HG02870 (cell line): ENCODE measurements at regions not wholly inside any gene's neighbourhood (a gene's known extent, or its start where the extent isn't known, plus 50 kb on each side); places are given as distances from the start of the nearest gene placed in this dataset.

ENCODE experiments used
- ATAC-seq: cut with Tn5 transposase; IDR thresholded peaks from one replicate; pipeline ENCODE4 v1.9.1; 2021; ENCODE audit warnings: mild to moderate bottlenecking, moderate library complexity; ENCODE audit not compliant: unreplicated experiment

DNA sequence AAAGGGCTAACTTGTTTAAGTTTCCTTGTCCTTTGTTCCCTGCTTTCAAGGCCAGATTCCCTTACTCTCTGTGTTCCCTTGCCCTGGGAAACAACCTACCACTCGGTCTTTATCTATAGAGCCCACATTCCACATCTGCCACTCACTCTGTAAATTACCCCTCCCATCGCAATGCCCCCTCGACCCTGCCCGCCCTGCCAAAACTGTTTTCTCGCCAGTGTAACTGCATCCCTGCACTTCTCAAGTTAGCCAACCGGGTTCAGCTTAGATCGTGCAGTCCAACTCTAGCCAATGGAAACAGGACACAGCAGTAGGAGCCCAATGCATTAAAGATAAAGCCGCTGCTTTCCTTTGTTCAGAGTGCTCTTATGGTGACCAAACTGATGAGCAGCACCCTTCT is 263.6 kb downstream of the TBL1XR1 start:
- no peak for ATAC-seq

DNA sequence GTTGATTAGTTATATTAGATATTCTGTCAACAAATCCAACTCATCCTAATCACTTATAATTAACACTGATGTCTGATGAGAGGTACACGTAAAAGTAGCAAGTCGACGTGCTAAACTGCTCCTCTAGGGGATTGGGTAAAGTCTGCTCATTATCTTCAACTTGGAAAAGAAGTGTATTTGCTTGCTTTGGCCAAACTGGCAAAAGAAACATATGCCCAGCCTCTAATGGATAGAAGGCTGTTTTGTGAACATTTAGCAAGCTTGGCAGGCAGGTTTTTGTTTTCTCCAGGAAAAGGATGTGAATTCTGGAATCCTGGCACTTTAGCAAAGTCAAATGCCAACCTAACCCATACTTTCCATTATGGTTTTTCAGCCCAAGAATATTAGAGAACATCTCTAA is 264.8 kb downstream of the TBL1XR1 start:
- no peak for ATAC-seq

DNA sequence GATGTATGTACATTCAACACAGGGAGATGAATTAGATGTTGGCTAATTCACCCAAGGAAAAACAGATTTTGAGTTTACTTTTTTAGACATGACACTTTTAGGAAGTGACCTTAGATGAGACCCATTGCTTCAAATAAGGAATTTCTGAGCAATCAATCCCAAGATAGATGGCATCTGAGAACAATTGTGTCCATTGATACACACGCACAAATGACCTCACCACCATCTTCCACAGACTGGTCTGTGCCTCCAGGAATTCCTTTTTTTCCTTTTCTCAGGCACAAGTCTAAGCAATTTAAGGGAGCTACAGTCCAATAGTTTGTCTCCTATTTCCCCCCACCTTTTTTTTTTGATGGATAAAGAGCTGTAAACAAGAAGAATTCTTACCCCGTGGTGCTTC is 265.3 kb downstream of the TBL1XR1 start:
- ATAC-seq = no peak

DNA sequence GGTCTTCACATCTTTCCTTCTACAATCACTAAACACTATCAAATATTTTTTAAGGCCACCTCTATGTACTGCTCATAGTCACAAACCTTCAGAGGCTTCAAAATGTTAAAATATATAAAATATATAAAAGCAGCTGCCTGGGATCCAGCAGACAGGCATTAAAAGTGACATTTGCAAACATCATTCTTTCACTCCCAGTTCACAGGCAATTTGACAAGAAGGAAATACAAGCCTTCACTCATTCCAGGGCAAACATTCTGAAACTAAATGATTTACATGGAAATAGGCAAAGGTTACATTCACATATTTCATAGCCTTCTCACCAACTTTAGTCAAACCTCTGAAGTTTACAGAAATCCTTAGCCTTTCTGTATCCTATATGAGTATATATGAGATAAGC is 266.3 kb downstream of the TBL1XR1 start:
- no peak for ATAC-seq

DNA sequence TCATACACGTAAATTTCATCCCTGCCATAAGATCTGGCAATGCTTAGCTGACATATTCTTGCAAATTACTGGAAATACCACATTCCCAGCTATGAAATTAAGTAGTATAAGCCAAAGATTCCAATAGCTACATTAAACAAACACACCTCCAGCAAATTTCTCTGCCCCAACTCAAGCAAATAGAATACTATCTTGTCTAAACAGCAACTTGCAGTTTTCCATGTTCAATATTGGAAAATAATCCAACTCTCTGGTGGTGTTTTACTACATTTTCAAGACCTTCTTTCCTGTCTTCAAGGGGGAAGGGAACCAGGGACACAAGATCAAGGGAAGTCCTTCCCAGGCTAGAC is 268.7 kb downstream of the TBL1XR1 start:
- ATAC-seq = no peak

DNA sequence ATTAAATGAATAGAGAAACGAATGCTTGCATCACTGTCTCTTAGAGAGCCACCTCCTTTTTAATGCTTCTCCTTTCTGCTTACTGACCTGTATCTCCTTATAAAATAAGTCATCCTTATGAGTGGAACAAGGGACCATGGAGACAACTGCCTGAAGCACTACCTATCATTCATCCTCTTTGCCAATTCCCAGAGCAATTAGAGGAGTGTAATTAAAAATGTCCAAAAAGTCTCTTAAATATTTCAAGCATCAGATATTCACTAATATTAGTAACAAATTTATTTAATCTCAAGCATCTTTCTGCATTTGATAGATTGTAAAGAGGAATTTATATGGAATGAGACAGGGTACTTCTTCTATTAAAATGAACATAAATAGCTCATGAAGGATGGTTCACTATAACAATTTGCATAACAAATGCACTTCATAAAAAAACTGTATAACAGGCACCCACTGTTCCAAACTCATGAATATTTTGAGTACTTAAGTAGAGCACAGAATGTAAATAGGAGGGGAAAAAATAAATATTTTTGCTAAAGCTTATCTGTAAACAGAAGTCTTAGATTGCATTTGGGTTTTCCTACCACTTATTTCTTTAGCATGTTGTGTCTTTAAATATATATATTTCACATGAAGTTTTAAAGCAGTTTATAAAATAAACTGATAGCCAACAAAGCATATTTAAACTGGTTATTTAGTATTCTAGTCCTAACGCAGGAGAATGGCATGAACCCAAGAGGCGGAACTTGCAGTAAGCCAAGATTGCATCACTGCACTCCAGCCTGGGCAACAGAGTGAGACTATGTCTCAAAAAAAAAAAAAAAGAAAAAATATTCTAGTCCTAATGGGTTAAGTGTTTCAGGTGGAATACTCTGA is 269.3 kb downstream of the TBL1XR1 start:
- ATAC-seq = no peak

DNA sequence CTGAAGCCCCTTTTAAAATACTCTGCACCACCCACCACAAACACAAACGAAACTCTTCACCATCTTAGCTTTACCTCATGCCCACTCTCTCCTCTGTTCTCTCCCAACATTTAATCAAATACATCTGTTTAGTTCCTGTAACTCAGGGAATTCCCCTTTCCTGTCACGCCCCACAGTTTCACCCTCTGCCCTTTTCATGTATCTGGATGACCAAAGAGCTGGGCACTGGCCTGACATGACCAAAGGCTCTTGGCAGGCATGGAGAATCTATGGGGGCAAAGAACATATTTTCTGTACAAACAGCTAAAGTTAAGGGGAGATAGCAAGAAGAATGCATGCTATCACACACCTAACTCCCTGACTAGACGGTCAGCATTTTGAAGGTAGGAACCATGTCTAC is 270.0 kb downstream of the TBL1XR1 start:
- ATAC-seq = no peak

DNA sequence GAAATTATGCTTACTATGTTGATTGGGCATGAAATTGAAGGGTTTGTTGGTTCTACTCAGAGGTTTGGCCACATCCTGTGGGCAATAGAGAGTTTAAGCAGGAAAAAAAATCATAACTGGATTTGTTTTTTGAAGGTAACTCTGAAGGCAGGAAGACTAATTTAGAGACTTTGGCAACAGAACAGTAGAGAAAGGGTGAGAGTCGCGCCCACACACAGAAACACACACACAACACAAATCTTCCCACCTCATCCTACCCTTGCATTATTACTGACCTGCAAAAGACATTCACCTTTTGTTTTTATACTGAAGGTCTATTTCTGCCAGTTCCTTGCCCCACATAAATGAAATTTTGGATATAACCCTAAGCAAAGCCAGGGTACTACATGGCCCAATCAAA is 270.6 kb downstream of the TBL1XR1 start:
- ATAC-seq = no peak

DNA sequence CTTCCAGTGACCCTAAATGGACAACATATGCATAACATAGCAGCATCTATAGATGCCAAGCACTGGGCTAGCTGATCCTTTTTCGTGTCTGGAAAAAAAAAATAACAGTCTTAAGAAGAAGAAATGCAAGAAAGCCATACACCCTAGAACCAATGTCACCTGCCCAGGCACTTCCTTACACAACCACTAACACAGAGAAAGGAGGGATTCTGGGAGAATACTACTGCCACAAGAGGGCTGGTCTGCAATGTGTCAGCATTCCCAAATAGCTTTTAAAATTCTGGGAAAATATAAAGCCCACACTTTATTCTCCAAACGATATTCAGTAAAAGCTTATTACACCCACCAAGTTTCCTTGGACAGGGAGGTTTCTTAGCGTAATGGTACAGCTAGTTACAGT is 271.2 kb downstream of the TBL1XR1 start:
- no peak for ATAC-seq

DNA sequence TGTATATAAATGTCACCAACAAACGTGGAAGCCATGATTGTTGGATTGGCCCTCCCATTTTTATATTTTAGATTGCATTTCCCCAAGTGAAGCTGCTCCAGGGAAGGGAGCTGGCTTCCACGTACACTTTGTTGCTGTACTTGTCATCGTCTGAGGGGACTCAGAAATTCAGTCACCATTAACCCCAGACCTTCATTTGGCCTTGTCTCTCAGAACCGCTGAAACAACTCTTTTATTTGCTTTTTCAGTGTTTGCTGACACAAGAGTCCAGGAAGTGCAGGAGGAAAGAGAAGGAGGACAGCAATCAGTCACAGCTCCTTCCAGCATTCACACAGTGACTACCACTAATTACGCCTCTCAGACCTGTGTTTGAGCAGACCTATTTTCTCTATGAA is 276.5 kb downstream of the TBL1XR1 start:
- no peak for ATAC-seq

DNA sequence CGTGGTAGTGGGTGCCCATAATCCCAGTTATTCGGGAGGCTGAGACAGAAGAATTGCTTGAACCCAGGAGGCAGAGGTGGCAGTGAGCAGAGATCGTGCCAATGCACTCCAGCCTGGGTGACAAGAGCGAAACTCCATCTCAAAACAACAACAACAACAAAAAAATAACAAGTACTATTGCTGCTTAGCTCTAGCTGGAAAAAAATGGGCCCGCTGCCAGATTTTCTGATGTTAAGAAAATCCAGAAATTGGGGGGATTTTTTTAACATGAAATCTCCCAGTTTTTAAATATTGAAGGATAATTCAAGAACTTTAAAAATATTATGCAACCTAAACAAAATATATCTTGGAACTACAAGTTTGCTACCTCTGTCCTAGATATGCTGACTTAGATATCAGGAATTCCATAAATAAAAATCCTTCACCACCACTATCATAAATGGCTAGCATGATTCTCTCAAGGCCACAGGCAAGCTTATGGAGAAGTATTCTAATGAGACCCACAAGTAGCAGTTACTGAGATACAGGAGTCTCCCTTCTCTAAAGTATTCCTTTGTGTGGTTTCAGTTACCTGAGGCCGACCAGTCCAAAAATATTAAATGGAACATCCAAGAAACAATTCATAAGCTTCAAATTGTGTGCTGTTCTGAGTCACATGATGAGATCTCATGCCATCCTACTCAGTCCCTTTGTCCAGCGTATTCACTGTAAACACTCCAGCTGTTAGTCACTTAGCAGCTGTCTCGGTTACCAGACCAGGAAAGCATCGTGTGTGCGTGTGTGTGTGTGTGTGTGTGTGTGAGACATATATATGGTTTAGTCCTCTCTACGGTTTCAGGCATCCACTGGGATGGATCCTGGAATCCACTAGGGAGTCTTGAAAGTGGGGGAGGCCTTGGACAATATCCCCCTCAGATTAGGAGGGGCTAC is 277.2 kb downstream of the TBL1XR1 start:
- ATAC-seq = no peak

DNA sequence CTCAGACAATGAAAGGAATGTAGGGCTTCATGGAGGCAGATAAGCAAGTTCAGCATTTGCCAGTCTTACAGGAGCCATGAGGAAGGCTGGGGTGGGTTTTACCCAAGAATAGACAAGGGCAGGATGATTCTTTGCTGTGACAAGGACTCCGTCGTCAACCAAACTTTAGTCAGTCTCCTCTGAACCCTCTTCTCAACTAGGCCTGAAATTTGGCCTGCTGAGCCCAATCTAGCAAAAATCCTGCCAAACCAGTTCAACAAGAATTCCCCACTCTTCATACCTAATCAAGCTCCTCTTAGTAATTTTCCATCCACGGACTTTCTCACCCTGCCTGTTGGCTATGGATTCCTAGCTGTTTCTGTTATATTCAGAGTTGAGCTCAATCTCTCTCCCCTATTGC is 280.5 kb downstream of the TBL1XR1 start:
- no peak for ATAC-seq

DNA sequence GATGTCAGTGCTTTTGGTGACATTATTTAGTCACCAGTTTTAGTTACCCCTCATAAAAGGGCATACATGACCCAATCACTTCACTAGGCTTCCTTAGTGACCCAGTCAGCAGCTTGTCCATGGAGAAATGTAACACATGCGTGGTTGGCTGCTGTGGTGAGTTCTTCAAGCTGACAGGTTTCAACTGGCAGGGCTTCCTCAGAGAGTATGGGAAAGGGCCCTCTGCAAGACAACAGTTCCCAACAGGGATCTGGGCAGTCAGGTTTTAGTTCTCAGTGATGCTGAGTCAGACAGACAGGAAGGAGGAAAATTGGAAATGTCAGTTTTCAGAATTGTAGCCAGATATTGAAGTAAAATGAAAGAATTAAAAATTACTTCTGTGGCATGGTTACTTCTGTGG is 282.5 kb downstream of the TBL1XR1 start:
- ATAC-seq = no peak

DNA sequence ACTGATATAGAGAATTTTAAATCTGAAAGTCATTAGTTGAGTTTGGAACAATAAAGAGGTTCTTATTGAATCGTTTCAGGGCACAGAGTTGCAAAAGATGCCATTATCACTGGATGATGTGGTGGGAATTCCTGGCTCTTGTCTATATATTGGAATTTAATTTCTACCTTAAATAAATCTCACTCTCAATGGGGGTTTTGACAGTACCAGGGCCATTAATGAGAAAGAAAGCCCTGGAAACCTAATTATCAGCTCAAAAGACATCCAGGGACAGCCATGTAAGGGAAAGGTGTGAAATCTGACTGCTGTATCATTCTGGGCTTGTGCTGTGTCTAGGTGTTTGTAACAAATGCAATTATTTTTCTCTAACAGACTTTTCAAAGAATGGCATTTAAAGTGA is 285.7 kb downstream of the TBL1XR1 start:
- ATAC-seq = no peak

DNA sequence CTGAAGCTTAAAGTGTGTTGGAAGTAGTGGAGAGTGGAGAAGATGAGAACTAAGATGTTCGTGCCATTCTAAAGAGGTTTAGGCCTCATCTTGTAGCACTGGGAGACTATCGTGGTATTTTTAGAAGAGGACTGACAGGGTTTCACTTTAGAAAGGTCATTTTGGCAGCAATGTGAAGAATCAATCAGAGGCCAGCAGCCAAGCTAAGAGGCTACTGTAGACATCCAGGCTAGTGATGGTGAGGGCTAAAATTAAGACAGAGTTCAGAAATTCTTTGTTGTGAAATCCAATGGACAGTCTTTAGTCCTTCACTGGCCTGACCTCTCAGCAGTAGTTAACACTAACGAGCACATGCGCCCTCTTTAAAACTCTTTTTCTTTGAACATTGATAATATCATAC is 288.2 kb downstream of the TBL1XR1 start:
- no peak for ATAC-seq

DNA sequence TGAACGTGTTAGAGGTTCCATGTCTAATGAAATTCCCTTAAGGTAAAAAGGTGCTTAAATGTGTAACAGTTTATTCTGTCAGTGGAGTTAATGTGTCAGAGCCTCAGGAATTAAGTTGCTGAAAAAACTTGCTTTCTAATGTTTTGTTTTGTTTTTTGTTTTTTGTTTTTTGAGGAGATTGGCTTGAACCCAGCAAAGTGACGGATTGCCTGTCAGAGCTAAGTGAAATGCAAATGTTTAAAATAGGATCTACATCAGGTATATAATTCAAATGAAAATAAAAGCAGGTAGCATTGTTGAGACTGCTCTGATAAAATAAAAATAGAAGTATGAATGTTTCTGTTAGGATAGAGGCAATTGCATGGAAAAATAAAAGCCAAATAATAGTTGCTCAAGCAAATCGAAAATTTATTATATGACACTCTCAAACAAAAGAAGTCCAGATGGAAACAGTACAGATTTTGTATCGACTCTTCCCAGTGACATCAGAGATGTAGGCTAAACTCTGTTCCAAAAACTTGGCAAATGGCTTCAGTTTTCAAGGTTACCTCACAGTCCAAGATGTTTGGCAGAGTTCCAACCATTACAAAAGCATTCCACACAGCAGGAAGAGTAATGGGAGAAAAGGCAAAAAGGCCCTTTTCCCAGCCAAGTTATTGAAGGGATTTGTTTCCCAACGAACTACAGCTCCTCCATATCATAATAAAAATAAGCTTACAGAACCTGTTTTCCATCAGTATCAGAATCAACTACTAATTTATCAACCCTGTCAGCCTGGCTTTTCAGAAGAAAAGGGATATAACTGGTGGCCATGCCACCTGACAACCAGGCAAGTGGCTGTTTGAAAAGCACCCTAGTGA is 291.0 kb downstream of the TBL1XR1 start:
- no peak for ATAC-seq

DNA sequence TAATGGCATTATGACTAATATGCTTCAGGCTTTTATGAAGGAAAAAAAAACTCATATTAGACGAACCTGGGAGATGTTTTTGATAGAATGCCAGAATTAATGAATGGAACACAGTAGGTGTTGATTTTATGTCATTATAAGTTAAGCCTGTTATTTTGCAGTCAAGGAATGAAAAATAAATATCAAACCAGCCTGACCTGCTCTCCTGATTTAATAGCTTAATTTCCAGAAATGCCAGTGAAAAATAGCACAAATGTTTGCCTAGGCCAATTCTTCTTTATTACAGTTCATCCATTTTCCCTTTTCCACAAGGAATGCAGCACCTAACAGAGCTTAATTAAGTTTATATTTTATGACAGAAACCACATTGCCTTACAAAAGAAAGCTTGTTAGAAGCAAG is 292.0 kb downstream of the TBL1XR1 start:
- ATAC-seq = no peak

DNA sequence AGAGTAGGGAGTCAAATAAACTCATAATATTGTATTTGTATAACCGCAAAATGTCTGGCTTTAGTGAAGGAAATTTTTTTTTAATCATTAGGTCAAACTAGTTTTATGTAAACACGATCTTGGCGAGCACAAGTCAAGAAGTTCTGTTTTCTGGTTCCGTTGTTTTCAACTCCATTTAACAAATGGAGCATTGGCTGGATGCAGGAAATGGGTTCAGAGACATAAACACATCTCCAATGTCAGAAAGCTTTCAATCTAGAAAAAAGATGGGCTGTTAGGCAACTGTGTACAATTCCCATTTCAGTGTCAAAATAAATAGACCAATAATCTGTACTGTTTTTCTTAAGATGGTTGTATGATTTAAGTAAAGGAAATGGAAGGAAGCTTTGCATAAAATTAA is 292.8 kb downstream of the TBL1XR1 start:
- no peak for ATAC-seq

DNA sequence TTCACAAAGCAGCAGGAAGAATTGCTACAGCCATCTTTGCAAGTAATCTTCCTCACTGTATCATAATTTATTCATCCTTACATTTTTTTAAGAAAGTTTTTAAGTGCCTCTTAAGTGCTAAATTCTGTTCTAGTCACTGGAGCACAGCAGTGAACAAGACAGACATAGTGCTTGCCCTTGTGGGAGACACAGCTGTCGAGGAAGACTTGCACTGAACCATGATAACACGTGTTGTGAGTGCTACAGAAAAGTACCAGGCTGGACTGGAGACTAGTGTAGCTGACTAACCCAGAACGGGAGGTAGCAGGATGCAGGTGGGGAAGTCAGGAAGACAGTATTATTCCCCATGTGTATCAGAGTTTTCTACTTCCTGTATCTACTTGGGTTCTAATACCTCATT is 300.6 kb downstream of the TBL1XR1 start:
- ATAC-seq = no peak

DNA sequence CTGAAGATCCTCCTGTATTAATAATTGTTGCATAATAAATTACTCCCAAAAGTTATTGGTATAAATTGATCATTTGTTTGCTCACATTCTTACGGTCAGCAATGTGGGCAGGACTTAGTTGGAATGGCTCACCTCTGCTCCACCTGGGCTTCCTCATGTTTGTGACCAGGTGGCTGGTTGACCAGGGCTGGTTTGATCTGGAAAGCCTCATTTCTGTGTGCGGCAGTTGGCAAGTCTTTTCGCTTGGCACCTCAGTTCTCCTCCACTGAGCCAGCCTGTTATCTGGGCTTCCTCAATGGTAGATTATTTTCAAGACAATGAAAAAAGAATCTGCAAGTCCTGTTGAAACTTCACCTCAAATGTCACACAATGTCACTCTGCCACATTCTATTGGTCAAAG is 301.1 kb downstream of the TBL1XR1 start:
- no peak for ATAC-seq

DNA sequence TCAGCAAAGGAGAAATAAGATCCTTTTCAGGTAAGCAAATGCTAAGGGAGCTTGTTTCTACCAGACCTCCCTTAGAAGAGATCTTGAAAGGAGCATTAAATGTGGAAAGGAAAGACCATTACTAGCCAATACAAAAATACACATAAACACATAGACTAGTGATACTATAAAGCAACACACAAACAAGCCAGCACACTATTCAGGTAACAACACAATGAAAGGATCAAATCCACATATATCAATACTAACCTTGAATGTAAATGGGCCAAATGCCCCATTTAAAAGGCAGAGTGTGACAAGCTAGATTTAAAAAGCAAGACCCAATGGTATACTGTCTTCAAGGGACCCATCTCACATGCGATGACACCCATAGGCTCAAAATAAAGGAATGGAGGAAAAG is 317.6 kb downstream of the TBL1XR1 start:
- ATAC-seq = no peak
